ENCODE measurements at regions not wholly inside any gene's neighbourhood (a gene's known extent, or its start where the extent isn't known, plus 50 kb on each side); places are given as distances from the start of the nearest gene placed in this dataset.

DNA sequence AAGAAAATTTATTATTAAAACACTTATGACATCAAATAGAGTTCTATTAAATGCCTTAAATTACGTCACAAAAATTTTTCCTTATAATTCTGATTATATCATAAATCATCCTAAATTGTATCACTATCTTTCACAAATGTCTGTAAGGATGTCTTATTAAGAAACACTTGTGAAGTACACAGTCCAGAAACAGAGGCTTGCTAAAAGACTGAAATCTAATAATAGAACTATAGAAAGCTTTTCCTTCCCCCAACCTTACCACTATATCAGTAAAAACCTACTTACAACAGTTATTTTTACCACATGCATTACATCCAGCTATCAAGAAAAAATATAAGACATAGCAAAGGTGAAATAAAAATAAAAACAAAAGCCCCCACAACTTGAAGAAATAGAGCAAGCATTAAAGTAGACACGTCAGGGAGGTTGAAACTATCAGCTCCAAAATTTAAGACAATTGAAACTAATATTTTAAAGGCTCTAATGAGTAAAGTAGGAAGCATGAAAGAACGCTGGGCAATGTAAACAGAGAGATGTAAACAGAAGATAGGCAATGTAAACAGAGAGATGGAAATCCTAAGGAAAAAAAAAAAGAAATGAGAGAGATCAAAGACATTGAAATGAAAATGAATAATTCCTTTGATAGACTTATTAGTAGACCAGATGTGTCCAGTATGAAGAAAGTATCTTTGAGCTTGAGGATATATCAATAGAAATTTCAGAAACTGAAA is 94.9 kb upstream of the TECRL start:
- TF ChIP-seq CTCF (IDR thresholded peaks at IDR 0.05; ENCODE audit: low read depth, low read length) (no peak), EZH2phosphoT487 (IDR thresholded peaks at IDR 0.05; ENCODE audit: low read depth) (no peak)
- H3K36me3 ChIP-seq (replicated peaks; ENCODE audit: low read depth, low read length) = no peaks in the 10 kb centered on the region

GRCh38 chr4:64503416-64503815 is 94.2 kb upstream of the TECRL start:
- TF ChIP-seq EZH2phosphoT487 (IDR thresholded peaks at IDR 0.05; ENCODE audit: low read depth) (no peak), CTCF (IDR thresholded peaks at IDR 0.05; ENCODE audit: low read depth, low read length) (no peak)
- no peaks in the 10 kb centered on the region for H3K9me3 ChIP-seq (ENCODE audit: insufficient read depth, low read length)
- no peak overlapping the region for H3K4me3 ChIP-seq (ENCODE audit: low read length)
- no peak overlapping the region for H3K27ac ChIP-seq (ENCODE audit: low read length)
- H3K27me3 ChIP-seq (ENCODE audit: low read depth, low read length) = no peaks in the 10 kb centered on the region
- H2AFZ ChIP-seq (ENCODE audit: low read depth, low read length) = no peak overlapping the region
- no peak overlapping the region for H3K4me2 ChIP-seq (ENCODE audit: low read length)
- H3K9ac ChIP-seq (ENCODE audit: low read length) = no peak overlapping the region
- H3K4me1 ChIP-seq (ENCODE audit: low read length) = no peaks in the 10 kb centered on the region
- no peaks in the 10 kb centered on the region for H3K79me2 ChIP-seq (ENCODE audit: low read length)
- H3K36me3 ChIP-seq (replicated peaks; ENCODE audit: low read depth, low read length) = no peaks in the 10 kb centered on the region
- H4K20me1 ChIP-seq (ENCODE audit: insufficient read depth, low read length) = no peaks in the 10 kb centered on the region

More for the DNA sequence above, 94.9 kb upstream of the TECRL start:
- Histone ChIP-seq H3K9ac (ENCODE audit: low read length) (no peak overlapping the region), H3K4me2 (ENCODE audit: low read length) (no peak overlapping the region), H3K27me3 (ENCODE audit: low read depth, low read length) (no peaks in the 10 kb centered on the region), H3K4me1 (ENCODE audit: low read length) (no peaks in the 10 kb centered on the region), H3K79me2 (ENCODE audit: low read length) (no peaks in the 10 kb centered on the region), H3K4me3 (ENCODE audit: low read length) (no peak overlapping the region), H3K9me3 (ENCODE audit: insufficient read depth, low read length) (no peaks in the 10 kb centered on the region), H2AFZ (ENCODE audit: low read depth, low read length) (no peak overlapping the region), H3K27ac (ENCODE audit: low read length) (no peak overlapping the region), H4K20me1 (ENCODE audit: insufficient read depth, low read length) (no peaks in the 10 kb centered on the region)

DNA sequence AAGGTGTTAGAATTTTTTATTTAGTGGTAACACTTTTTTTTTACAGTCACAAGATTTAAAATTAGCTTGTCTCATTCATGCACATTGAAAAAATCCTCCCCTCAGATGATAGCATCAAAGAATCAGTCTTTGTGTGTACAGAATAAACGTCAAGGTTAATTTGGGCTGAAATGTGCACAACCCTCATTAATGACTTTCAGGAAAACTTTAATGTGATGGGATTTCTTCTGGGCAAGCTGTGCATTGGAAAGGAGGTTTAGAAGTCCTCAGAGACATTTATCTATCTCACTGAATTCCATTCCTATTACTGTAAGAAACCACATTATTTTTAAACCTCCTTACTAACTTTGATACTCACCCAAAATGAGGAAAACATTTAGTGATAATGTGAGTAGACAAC is 88.2 kb upstream of the TECRL start:
- Histone ChIP-seq H3K9me3 (ENCODE audit: insufficient read depth, low read length) (no peaks in the 10 kb centered on the region), H3K36me3 (replicated peaks; ENCODE audit: low read depth, low read length) (no peaks in the 10 kb centered on the region), H3K4me3 (ENCODE audit: low read length) (no peak overlapping the region), H3K79me2 (ENCODE audit: low read length) (no peaks in the 10 kb centered on the region), H3K4me1 (ENCODE audit: low read length) (no peaks in the 10 kb centered on the region), H3K27ac (ENCODE audit: low read length) (no peak overlapping the region), H3K27me3 (ENCODE audit: low read depth, low read length) (no peaks in the 10 kb centered on the region), H3K9ac (ENCODE audit: low read length) (no peak overlapping the region), H3K4me2 (ENCODE audit: low read length) (no peak overlapping the region), H2AFZ (ENCODE audit: low read depth, low read length) (no peak overlapping the region), H4K20me1 (ENCODE audit: insufficient read depth, low read length) (no peaks in the 10 kb centered on the region)
- TF ChIP-seq CTCF (IDR thresholded peaks at IDR 0.05; ENCODE audit: low read depth, low read length) (no peak), EZH2phosphoT487 (IDR thresholded peaks at IDR 0.05; ENCODE audit: low read depth) (no peak)

DNA sequence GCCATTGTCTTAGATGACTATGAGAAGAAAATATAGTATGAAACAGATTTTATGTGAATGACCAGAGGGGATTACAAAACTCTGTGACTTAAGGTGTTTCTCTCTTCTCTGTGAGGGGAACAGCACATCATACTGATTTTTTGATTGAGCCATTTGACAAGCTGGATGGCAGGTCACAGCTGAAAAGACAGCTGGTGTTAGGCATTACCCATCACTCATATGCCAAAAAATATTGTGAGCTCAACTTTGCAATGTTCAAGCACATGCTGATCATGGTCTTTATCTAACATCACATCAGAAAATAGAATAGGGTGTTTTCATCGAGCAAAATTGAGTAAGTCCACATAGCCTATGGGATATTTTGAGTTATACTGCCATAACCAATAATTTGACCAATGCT is 86.7 kb upstream of the TECRL start:
- H3K4me3 ChIP-seq (ENCODE audit: low read length) = no peak overlapping the region
- H3K9me3 ChIP-seq (ENCODE audit: insufficient read depth, low read length) = no peaks in the 10 kb centered on the region
- H3K4me1 ChIP-seq (ENCODE audit: low read length) = no peaks in the 10 kb centered on the region
- H3K79me2 ChIP-seq (ENCODE audit: low read length) = no peaks in the 10 kb centered on the region
- H3K9ac ChIP-seq (ENCODE audit: low read length) = no peak overlapping the region
- no peak overlapping the region for H2AFZ ChIP-seq (ENCODE audit: low read depth, low read length)
- no peak overlapping the region for H3K27ac ChIP-seq (ENCODE audit: low read length)
- no peaks in the 10 kb centered on the region for H4K20me1 ChIP-seq (ENCODE audit: insufficient read depth, low read length)
- H3K36me3 ChIP-seq (replicated peaks; ENCODE audit: low read depth, low read length) = no peaks in the 10 kb centered on the region
- no peaks in the 10 kb centered on the region for H3K27me3 ChIP-seq (ENCODE audit: low read depth, low read length)
- no peak overlapping the region for H3K4me2 ChIP-seq (ENCODE audit: low read length)
- TF ChIP-seq EZH2phosphoT487 (IDR thresholded peaks at IDR 0.05; ENCODE audit: low read depth) (no peak), CTCF (IDR thresholded peaks at IDR 0.05; ENCODE audit: low read depth, low read length) (no peak)
